RPMI7951 (cell line): ENCODE measurements at regions not wholly inside any gene's neighbourhood (a gene's known extent, or its start where the extent isn't known, plus 50 kb on each side); places are given as distances from the start of the nearest gene placed in this dataset.

ENCODE experiments used
- DNase-seq: peaks from one replicate; pipeline ENCODE4 v3.0.0-alpha.2; 2012; ENCODE audit warnings: low read depth

GRCh38 chr9:90023861-90024260, 419.0 kb downstream of the GADD45G start:
- DNase-seq = no peak

GRCh38 chr9:90024409-90024808, 419.6 kb downstream of the GADD45G start:
- no peak for DNase-seq

GRCh38 chr9:90024823-90025222, 420.0 kb downstream of the GADD45G start:
- DNase-seq = no peak

GRCh38 chr9:90025816-90026215, 421.0 kb downstream of the GADD45G start:
- no peak for DNase-seq

- no peak for DNase-seq
Measured at GRCh38 chr9:90027296-90027790, 422.5 kb downstream of the GADD45G start.

- DNase-seq = no peak
Measured at GRCh38 chr9:90029386-90029785, 424.6 kb downstream of the GADD45G start.

GRCh38 chr9:90029996-90030395, 425.2 kb downstream of the GADD45G start:
- no peak for DNase-seq

- DNase-seq = no peak
Measured at GRCh38 chr9:90032296-90033027, 427.6 kb downstream of the GADD45G start.

- no peak for DNase-seq
Measured at GRCh38 chr9:90033028-90033650, 428.3 kb downstream of the GADD45G start.

GRCh38 chr9:90034071-90034470, 429.3 kb downstream of the GADD45G start:
- no peak for DNase-seq

- no peak for DNase-seq
Measured at GRCh38 chr9:90035471-90035870, 430.7 kb downstream of the GADD45G start.

- no peak for DNase-seq
Measured at GRCh38 chr9:90037146-90037797, 432.5 kb downstream of the GADD45G start.

GRCh38 chr9:90038763-90039162, 434.0 kb downstream of the GADD45G start:
- DNase-seq = no peak

GRCh38 chr9:90044263-90044662, 439.5 kb downstream of the GADD45G start:
- no peak for DNase-seq

- DNase-seq = no peak
Measured at GRCh38 chr9:90044710-90045151, 439.9 kb downstream of the GADD45G start.

- DNase-seq = no peak
Measured at GRCh38 chr9:90046317-90046861, 441.6 kb downstream of the GADD45G start.

- no peak for DNase-seq
Measured at GRCh38 chr9:90047828-90048227, 443.0 kb downstream of the GADD45G start.

- no peak for DNase-seq
Measured at GRCh38 chr9:90052366-90052765, 447.6 kb downstream of the GADD45G start.

- DNase-seq = no peak
Measured at GRCh38 chr9:90053027-90053426, 448.2 kb downstream of the GADD45G start.

GRCh38 chr9:90054810-90055209, 450.0 kb downstream of the GADD45G start:
- no peak for DNase-seq

- DNase-seq = no peak
Measured at GRCh38 chr9:90055226-90055625, 450.4 kb downstream of the GADD45G start.

GRCh38 chr9:90057361-90057760, 452.5 kb downstream of the GADD45G start:
- no peak for DNase-seq
